Endothelial cell of umbilical vein (primary cell): ENCODE measurements at regions not wholly inside any gene's neighbourhood (a gene's known extent, or its start where the extent isn't known, plus 50 kb on each side); places are given as distances from the start of the nearest gene placed in this dataset.

Experiments used
- BruUV-seq: library from RNA; stranded (reverse); fragments of 400-500 nt; replicated peaks from 2 replicates; lab custom pipeline; 2021; lab: Mats Ljungman, UMichigan
- CTCF ChIA-PET: fragments of 300-600, 350-600 bp; sonication (Branson Sonifier 250); formaldehyde crosslinking; loops from one replicate; lab custom pipeline; 2021; ENCODE audit warnings: antibody characterized with exemption, inconsistent platforms; lab: Charles Lee
- POLR2A ChIA-PET: fragments of 300-600, 350-600 bp; sonication (Branson Sonifier 250); formaldehyde crosslinking; loops from one replicate; lab custom pipeline; 2021; ENCODE audit warnings: antibody characterized with exemption, inconsistent platforms; lab: Charles Lee
- DNase-seq: peaks from one replicate; pipeline ENCODE4 v3.0.0-alpha.2; 2011; ENCODE audit warnings: low read depth, low spot score
- FAIRE-seq: peaks from 2 replicates; lab custom pipeline; 2011; peaks lifted over from hg19 to GRCh38; lab: Jason Lieb, UNC
- H2AFZ ChIP-seq: 2 replicates; pipeline ENCODE4 v1.6.0; 2012; ENCODE audit warnings: low read depth, low read length, control low read depth, inconsistent platforms
- H3K27ac ChIP-seq: 2 replicates; pipeline ENCODE4 v1.5.1; 2011; ENCODE audit warnings: low read depth, mild to moderate bottlenecking, control low read depth, low read length, moderate library complexity; ENCODE audit not compliant: insufficient read depth
- H3K27me3 ChIP-seq, 2 experiments: 2 replicates each; pipeline versions ENCODE4 v1.6.0 to v1.6.1; 2011; ENCODE audit warnings: low read length in 2 of 2, mixed read lengths in 1 of 2; ENCODE audit not compliant: control insufficient read depth in 2 of 2, insufficient read depth in 2 of 2
- H3K36me3 ChIP-seq, 2 experiments: 2 replicates in 1 of 2; 3 replicates in 1 of 2; pipeline ENCODE4 v1.5.1; 2011; ENCODE audit warnings: low read length in 2 of 2, mild to moderate bottlenecking in 1 of 2, moderate library complexity in 1 of 2; ENCODE audit not compliant: control insufficient read depth in 2 of 2, insufficient read depth in 2 of 2; ENCODE audit errors: extremely low read depth in 1 of 2
- H3K4me1 ChIP-seq: 3 replicates; pipeline ENCODE4 v1.5.1; 2011; ENCODE audit warnings: mild to moderate bottlenecking, low read length; ENCODE audit not compliant: control insufficient read depth, insufficient read depth; ENCODE audit errors: extremely low read depth
- H3K4me2 ChIP-seq: 2 replicates; pipeline ENCODE4 v1.6.1; 2011; ENCODE audit warnings: low read length, control low read depth, mixed read lengths; ENCODE audit not compliant: insufficient read depth
- H3K4me3 ChIP-seq, 3 experiments: fragments of 200-600 bp in 1 of 3; sonication (generic), shearing (Covaris generic) in 1 of 3; replicated peaks in 1 of 3; 2 replicates each; pipeline ENCODE4 v1.5.1; 2011 to 2016; ENCODE audit warnings: control low read depth in 3 of 3, low read length in 3 of 3, mild to moderate bottlenecking in 2 of 3, inconsistent platforms in 1 of 3, low read depth in 1 of 3, moderate library complexity in 1 of 3; ENCODE audit not compliant: insufficient read depth in 1 of 3
- H3K79me2 ChIP-seq: 2 replicates; pipeline ENCODE4 v1.6.0; 2012; ENCODE audit warnings: low read length, inconsistent platforms; ENCODE audit not compliant: control insufficient read depth, insufficient read depth
- H3K9ac ChIP-seq: replicated peaks from 2 replicates; pipeline ENCODE3; 2011; ENCODE audit warnings: low read length, control low read depth; ENCODE audit not compliant: insufficient read depth; ENCODE audit errors: extremely low read depth
- H3K9me1 ChIP-seq: replicated peaks from 3 replicates; pipeline ENCODE4 v1.6.0; 2011; ENCODE audit warnings: mild to moderate bottlenecking, low read length; ENCODE audit not compliant: control insufficient read depth, insufficient read depth; ENCODE audit errors: extremely low read depth
- H3K9me3 ChIP-seq: replicated peaks from 2 replicates; pipeline ENCODE4 v1.5.1; 2012; ENCODE audit warnings: low read length, inconsistent platforms; ENCODE audit not compliant: control insufficient read depth, insufficient read depth
- H4K20me1 ChIP-seq: replicated peaks from 2 replicates; pipeline ENCODE3; 2011; ENCODE audit warnings: mild to moderate bottlenecking, low read length; ENCODE audit not compliant: control insufficient read depth, insufficient read depth; ENCODE audit errors: extremely low read depth
- EZH2 ChIP-seq: IDR thresholded peaks from 2 replicates; pipeline ENCODE4 v1.6.1; 2012; ENCODE audit warnings: borderline replicate concordance, low read depth, mild to moderate bottlenecking, moderate library complexity, low read length, inconsistent platforms; ENCODE audit not compliant: severe bottlenecking
- FOS ChIP-seq: IDR thresholded peaks from 2 replicates; pipeline ENCODE4 v1.6.1; 2011; ENCODE audit warnings: mild to moderate bottlenecking, low read length, moderate library complexity, borderline replicate concordance; ENCODE audit not compliant: insufficient read depth
- GATA2 ChIP-seq: IDR thresholded peaks from 2 replicates; pipeline ENCODE4 v1.7.0; 2011; ENCODE audit warnings: low read depth, mild to moderate bottlenecking, moderate library complexity, mixed read lengths, low read length; ENCODE audit not compliant: insufficient read length, insufficient read depth
- JUN ChIP-seq: IDR thresholded peaks from 2 replicates; pipeline ENCODE4 v1.6.1; 2011; ENCODE audit warnings: borderline replicate concordance, low read depth; ENCODE audit not compliant: insufficient read length, insufficient read depth
- MYC ChIP-seq: IDR thresholded peaks from one replicate; pipeline ENCODE4 v1.6.1; 2011; ENCODE audit warnings: mild to moderate bottlenecking, low read depth, low read length
- POLR2A ChIP-seq: IDR thresholded peaks from 2 replicates; pipeline ENCODE4 v1.6.1; 2012; ENCODE audit warnings: low read depth, mild to moderate bottlenecking, control low read depth, low read length
- POLR2AphosphoS5 ChIP-seq: IDR thresholded peaks from 2 replicates; pipeline ENCODE4 v1.6.1; 2012; ENCODE audit warnings: low read depth, mild to moderate bottlenecking, control low read depth, low read length, moderate library complexity; ENCODE audit not compliant: insufficient read depth
- dilution Hi-C: fragments of 300-500 bp; cut with MboI; formaldehyde crosslinking; loops from one replicate; pipeline ENCODE4 v1.15.0; 2019; ENCODE audit warnings: low sequenced_read_pairs; ENCODE audit not compliant: extremely low pct_ligation_motif_present
- intact Hi-C: fragments of 100-400 bp; cut with micrococcal nuclease; formaldehyde crosslinking; loops from one replicate; pipeline ENCODE4 v1.10.0; 2022
- TF ChIP-seq, protein P1 (sequence below): IDR thresholded peaks from 2 replicates; pipeline ENCODE4 v1.6.1; 2011; ENCODE audit not compliant: insufficient read depth, insufficient read length
- TF ChIP-seq, protein P2 (sequence below), 2 donors: IDR thresholded peaks; 1 replicate in 1 of 2; 2 replicates in 1 of 2; pipeline ENCODE4 v1.5.1; 2011; ENCODE audit warnings: low read length in 2 of 2, mild to moderate bottlenecking in 2 of 2, moderate library complexity in 2 of 2, control low read depth in 1 of 2, inconsistent platforms in 1 of 2, low read depth in 1 of 2; ENCODE audit not compliant: insufficient read depth in 1 of 2; ENCODE audit errors: extremely low read depth in 1 of 2

DNA sequence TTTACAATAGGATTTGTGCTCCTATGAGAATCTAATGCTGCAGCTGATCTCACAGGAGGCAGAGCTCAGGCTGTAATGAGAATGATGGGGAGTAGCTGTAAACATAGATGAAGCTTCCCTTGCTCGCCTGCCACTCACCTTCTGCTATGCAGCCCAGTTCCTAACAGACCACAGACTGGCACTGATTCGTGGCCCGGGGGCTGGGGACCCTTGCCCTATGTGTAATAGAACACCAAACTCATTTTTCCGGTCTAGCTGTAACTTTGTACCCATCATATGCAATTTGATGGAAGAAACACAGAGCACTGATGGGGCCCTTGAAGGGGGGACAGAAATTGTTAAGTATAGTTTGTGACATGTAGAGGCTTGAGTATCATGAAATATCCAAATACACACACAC is 79.6 kb upstream of the OR5AK2 start:
- ChIA-PET CTCF (no interaction called here), POLR2A (no interaction called here)
- DNase-seq (no peak), FAIRE-seq (no peak)
- TF ChIP-seq GATA2 (no peak), POLR2AphosphoS5 (no peak)
- Histone ChIP-seq H3K36me3 (no peaks in the 10 kb centered on the region), H2AFZ (no peak overlapping the region), H3K27me3 (no peaks in the 10 kb centered on the region), H3K9ac (no peak overlapping the region), H3K4me2 (no peak overlapping the region), H4K20me1 (no peaks in the 10 kb centered on the region), H3K79me2 (no peaks in the 10 kb centered on the region), H3K4me3 (no peak overlapping the region), H3K27ac (no peak overlapping the region), H3K9me1 (no peaks in the 10 kb centered on the region), H3K9me3 (no peaks in the 10 kb centered on the region), H3K4me1 (no peaks in the 10 kb centered on the region)
- no TSS peak for BruUV-seq
- intact Hi-C loops: no loop called here
- dilution Hi-C loops: no loop called here

DNA sequence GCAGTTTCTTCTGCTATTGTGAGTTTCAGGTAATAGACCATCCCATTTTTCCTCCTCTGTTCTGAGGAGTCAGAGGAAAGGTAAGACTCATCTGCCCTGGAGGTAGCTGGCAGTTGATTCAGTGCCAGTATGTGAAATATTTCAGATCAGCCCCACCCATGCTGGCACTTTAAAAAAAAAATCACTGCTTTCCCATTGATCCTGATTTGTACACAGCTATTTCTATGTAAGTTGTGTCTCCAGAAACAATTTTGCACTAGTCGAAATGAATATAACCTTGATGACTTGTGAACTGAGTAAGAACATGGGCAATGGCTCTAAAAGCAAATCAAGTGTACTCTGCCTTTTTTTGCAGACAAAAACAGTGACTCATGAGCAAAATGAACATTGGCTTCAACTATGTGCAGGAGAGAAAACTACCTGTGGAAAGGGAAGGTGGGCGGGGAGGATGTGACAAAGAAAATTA is 82.0 kb upstream of the OR5AK2 start:
- Histone ChIP-seq H3K9me3 (no peaks in the 10 kb centered on the region), H3K27me3 (no peaks in the 10 kb centered on the region), H3K27ac (no peak overlapping the region), H4K20me1 (no peaks in the 10 kb centered on the region), H3K4me2 (no peak overlapping the region), H3K79me2 (no peaks in the 10 kb centered on the region), H3K4me3 (no peak overlapping the region), H3K9me1 (no peaks in the 10 kb centered on the region), H3K4me1 (no peaks in the 10 kb centered on the region), H3K36me3 (no peaks in the 10 kb centered on the region), H2AFZ (no peak overlapping the region), H3K9ac (no peak overlapping the region)
- POLR2A ChIA-PET: no interaction called here
- intact Hi-C loops: no loop called here
- TF ChIP-seq, protein P1, sequence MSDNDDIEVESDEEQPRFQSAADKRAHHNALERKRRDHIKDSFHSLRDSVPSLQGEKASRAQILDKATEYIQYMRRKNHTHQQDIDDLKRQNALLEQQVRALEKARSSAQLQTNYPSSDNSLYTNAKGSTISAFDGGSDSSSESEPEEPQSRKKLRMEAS: no peak
- no peak for TF ChIP-seq GATA2
- TF ChIP-seq POLR2A: no peak
- TF ChIP-seq POLR2AphosphoS5: no peak
- TF ChIP-seq FOS: no peak
- TF ChIP-seq, protein P2, sequence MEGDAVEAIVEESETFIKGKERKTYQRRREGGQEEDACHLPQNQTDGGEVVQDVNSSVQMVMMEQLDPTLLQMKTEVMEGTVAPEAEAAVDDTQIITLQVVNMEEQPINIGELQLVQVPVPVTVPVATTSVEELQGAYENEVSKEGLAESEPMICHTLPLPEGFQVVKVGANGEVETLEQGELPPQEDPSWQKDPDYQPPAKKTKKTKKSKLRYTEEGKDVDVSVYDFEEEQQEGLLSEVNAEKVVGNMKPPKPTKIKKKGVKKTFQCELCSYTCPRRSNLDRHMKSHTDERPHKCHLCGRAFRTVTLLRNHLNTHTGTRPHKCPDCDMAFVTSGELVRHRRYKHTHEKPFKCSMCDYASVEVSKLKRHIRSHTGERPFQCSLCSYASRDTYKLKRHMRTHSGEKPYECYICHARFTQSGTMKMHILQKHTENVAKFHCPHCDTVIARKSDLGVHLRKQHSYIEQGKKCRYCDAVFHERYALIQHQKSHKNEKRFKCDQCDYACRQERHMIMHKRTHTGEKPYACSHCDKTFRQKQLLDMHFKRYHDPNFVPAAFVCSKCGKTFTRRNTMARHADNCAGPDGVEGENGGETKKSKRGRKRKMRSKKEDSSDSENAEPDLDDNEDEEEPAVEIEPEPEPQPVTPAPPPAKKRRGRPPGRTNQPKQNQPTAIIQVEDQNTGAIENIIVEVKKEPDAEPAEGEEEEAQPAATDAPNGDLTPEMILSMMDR (IDR thresholded peaks at IDR 0.05; ENCODE audit: extremely low read depth in 1 of 2, insufficient read depth in 1 of 2, low read depth in 1 of 2, low read length in 2 of 2): no peak
- no peak for TF ChIP-seq EZH2
- no peak for TF ChIP-seq JUN
- no peak for TF ChIP-seq MYC
- FAIRE-seq (no peak), DNase-seq (no peak)
- dilution Hi-C loops: no loop called here
- CTCF ChIA-PET: no interaction called here
- no TSS peak for BruUV-seq
